ENCODE measurements at regions not wholly inside any gene's neighbourhood (a gene's known extent, or its start where the extent isn't known, plus 50 kb on each side); places are given as distances from the start of the nearest gene placed in this dataset.

GRCh38 chr13:73777134-73777533, 357.1 kb downstream of the KLF12 start:
- TF ChIP-seq, protein P1, sequence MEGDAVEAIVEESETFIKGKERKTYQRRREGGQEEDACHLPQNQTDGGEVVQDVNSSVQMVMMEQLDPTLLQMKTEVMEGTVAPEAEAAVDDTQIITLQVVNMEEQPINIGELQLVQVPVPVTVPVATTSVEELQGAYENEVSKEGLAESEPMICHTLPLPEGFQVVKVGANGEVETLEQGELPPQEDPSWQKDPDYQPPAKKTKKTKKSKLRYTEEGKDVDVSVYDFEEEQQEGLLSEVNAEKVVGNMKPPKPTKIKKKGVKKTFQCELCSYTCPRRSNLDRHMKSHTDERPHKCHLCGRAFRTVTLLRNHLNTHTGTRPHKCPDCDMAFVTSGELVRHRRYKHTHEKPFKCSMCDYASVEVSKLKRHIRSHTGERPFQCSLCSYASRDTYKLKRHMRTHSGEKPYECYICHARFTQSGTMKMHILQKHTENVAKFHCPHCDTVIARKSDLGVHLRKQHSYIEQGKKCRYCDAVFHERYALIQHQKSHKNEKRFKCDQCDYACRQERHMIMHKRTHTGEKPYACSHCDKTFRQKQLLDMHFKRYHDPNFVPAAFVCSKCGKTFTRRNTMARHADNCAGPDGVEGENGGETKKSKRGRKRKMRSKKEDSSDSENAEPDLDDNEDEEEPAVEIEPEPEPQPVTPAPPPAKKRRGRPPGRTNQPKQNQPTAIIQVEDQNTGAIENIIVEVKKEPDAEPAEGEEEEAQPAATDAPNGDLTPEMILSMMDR (conservative IDR thresholded peaks at IDR 0.05 in 1 of 2, IDR thresholded peaks at IDR 0.05 in 1 of 2; ENCODE audit: extremely low read depth in 1 of 2, insufficient read depth in 1 of 2, low read depth in 1 of 2, low read length in 2 of 2), result no peak
- TF ChIP-seq EZH2 (IDR thresholded peaks at IDR 0.05; ENCODE audit: borderline replicate concordance, low read length), result no peak

All from mammary epithelial cell (primary cell).